NT2/D1 (cell line): ENCODE measurements at regions not wholly inside any gene's neighbourhood (a gene's known extent, or its start where the extent isn't known, plus 50 kb on each side); places are given as distances from the start of the nearest gene placed in this dataset.

Source experiments
- SUZ12 ChIP-seq: IDR thresholded peaks from 2 replicates; pipeline ENCODE4 v1.6.1; 2011; ENCODE audit not compliant: insufficient read length, insufficient read depth; ENCODE audit errors: extremely low read depth
- YY1 ChIP-seq: IDR thresholded peaks from 2 replicates; pipeline ENCODE4 v1.6.1; 2011; ENCODE audit not compliant: insufficient read length, insufficient read depth
- ZNF274 ChIP-seq: IDR thresholded peaks from 2 replicates; pipeline ENCODE4 v1.6.1; 2011; ENCODE audit warnings: mild to moderate bottlenecking, low read depth, low read length

- TF ChIP-seq ZNF274 (no peak), YY1 (no peak), SUZ12 (no peak)
Observed at GRCh38 chr1:209430107-209430506, 153.4 kb upstream of the CAMK1G start.
